Thymus (tissue), 11 donors: ENCODE measurements at regions not wholly inside any gene's neighbourhood (a gene's known extent, or its start where the extent isn't known, plus 50 kb on each side); places are given as distances from the start of the nearest gene placed in this dataset.

ENCODE experiments used
- DNase-seq, 9 donors: peaks; one replicate each; pipeline ENCODE4 v3.0.0-alpha.2; 2013; ENCODE audit warnings: low spot score in 9 of 9, low read depth in 6 of 9, missing footprints in 1 of 9
- H3K27ac ChIP-seq, 2 donors: one replicate each; pipeline ENCODE4 v1.5.1; 2013; ENCODE audit warnings: control low read depth in 1 of 2, low read depth in 1 of 2, low read length in 1 of 2, mild to moderate bottlenecking in 1 of 2, moderate library complexity in 1 of 2
- H3K27me3 ChIP-seq, 2 donors: one replicate each; pipeline ENCODE4 v1.5.1; 2013; ENCODE audit warnings: low read length in 1 of 2; ENCODE audit not compliant: control insufficient read depth in 2 of 2, insufficient read depth in 1 of 2
- H3K36me3 ChIP-seq, 2 donors: one replicate each; pipeline ENCODE4 v1.5.1; 2013; ENCODE audit warnings: low read length in 1 of 2, mild to moderate bottlenecking in 1 of 2, moderate library complexity in 1 of 2; ENCODE audit not compliant: control insufficient read depth in 2 of 2, insufficient read depth in 2 of 2
- H3K4me1 ChIP-seq, 2 donors: one replicate each; pipeline ENCODE4 v1.5.1; 2013; ENCODE audit warnings: low read length in 2 of 2; ENCODE audit not compliant: control insufficient read depth in 2 of 2, insufficient read depth in 2 of 2
- H3K4me3 ChIP-seq, 2 donors: one replicate each; pipeline ENCODE4 v1.5.1; 2013; ENCODE audit warnings: low read length in 2 of 2, control low read depth in 1 of 2, mild to moderate bottlenecking in 1 of 2
- H3K9me3 ChIP-seq, 2 donors: one replicate each; pipeline ENCODE4 v1.5.1; 2013; ENCODE audit warnings: low read length in 1 of 2, mild to moderate bottlenecking in 1 of 2; ENCODE audit not compliant: control insufficient read depth in 2 of 2, insufficient read depth in 1 of 2
- WGBS: extraction: QIAGEN DNeasy Blood & Tissue Kit; methylation state at CpG from one replicate; pipeline ENCODE4 v1.1.7; 2013; 5-methylcytosine and 5-hydroxymethylcytosine counted together
- donor health status: healthy.

DNA sequence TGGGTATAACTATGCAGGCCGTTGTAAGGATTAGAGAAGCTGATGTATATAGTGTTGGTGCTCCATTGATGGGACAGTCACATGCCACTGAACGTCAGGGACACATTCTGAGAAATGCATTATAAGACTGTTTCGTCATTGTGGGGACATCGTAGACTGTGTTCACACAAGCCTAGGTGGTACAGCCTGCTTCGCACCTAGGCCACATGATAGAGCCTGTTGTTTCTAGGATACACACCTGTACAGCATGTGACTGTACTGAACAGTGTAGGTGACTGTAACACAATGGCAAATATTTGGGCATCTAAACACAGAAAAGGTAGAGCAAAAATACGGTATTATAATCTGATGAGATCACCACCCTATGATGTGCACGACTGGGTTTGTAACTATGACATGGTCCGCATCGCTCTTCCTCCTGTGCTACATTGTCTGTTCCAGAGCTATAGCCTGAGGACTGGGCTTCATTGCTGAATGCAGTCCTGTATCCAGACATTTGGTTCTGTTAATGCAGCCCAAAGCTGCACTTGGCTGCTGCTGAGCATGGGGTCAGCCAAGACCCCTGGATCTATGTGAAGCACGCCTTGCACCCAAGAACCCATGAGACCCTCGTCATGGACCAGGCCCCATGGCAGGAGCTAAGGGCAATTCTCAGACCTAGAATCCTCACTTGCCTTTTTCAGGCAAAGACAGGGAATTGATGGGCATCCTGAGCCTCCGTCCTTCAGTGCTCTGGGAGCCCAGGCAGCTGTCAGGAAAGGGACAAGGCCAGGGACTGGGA is 51.1 kb upstream of the THY1 start:
- no peak for DNase-seq
- 95% methylated on average over 12 of the region's 12 CpGs for WGBS
- H3K4me1 ChIP-seq: peaks cover 0 to 6% of the 10 kb centered on the region in 2 donors
- H3K36me3 ChIP-seq: no peaks in the 10 kb centered on the region
- no peak overlapping the region for H3K27ac ChIP-seq
- H3K9me3 ChIP-seq: no peaks in the 10 kb centered on the region
- no peak overlapping the region for H3K4me3 ChIP-seq
- H3K27me3 ChIP-seq: peaks cover 0 to 2% of the 10 kb centered on the region in 2 donors

DNA sequence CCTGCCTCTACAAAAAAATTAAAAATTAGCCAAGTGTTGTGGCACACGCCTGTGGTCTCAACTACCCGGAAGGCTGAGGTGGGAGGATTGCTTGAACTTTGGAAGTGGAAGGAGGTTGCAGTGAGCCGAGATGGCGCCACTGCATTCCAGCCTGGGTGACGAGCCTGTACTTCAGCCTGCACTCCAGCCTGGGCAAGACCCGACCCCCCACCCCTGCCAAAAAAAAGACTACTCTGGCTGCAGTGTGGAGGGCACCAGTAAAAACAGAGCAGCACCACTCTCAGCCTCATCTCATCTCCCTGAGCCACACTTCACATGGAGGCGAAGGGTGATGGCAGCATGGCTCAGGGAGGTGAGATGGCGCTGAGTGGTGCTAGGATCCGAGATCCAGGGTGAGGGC is 50.3 kb upstream of the THY1 start:
- peaks cover 0 to 2% of the 10 kb centered on the region in 2 donors for H3K27me3 ChIP-seq
- peaks cover 0 to 6% of the 10 kb centered on the region in 2 donors for H3K4me1 ChIP-seq
- H3K27ac ChIP-seq: no peak overlapping the region
- H3K9me3 ChIP-seq: no peaks in the 10 kb centered on the region
- no peaks in the 10 kb centered on the region for H3K36me3 ChIP-seq
- WGBS: 94% methylated on average over 9 of the region's 9 CpGs
- no peak overlapping the region for H3K4me3 ChIP-seq
- DNase-seq: no peak

DNA sequence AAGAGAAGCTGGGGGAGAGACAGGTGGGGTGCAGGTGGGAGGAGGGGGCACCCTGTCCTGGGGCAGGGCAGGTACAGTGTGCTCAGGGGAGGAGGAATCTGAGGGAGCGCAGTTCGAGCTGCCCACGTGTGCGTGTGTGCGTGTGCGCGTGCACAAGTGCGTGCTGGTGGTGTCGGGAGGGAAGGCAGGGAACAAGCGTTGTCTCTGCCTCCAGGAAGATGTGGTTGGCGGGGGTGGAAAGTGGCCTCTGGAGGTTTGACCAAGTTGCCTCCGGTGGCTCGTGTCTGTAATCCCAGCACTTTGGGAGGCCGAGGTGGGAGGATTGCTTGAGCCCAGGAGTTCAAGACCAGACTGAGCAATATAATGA is 49.9 kb upstream of the THY1 start:
- Histone ChIP-seq H3K4me1 (peaks cover 0 to 6% of the 10 kb centered on the region in 2 donors), H3K27me3 (peaks cover 0 to 2% of the 10 kb centered on the region in 2 donors), H3K9me3 (no peaks in the 10 kb centered on the region), H3K36me3 (no peaks in the 10 kb centered on the region), H3K4me3 (no peak overlapping the region), H3K27ac (no peak overlapping the region)
- WGBS: 87% methylated on average over 14 of the region's 14 CpGs
- DNase-seq: no peak
